Tibial nerve (tissue), 3 donors: ENCODE measurements at regions not wholly inside any gene's neighbourhood (a gene's known extent, or its start where the extent isn't known, plus 50 kb on each side); places are given as distances from the start of the nearest gene placed in this dataset.

Experiments used
- POLR2A ChIP-seq, 2 donors: fragments of 450-650 bp; IDR thresholded peaks; one replicate each; pipeline ENCODE4 v1.6.1; 2017; ENCODE audit warnings: antibody characterized with exemption in 2 of 2, mild to moderate bottlenecking in 2 of 2, moderate library complexity in 2 of 2
- TF ChIP-seq, protein P1 (sequence below), 5 experiments: fragments of 200-600 bp in 3 of 5; fragments of 450-650 bp in 2 of 5; sonication (generic) in 3 of 5; IDR thresholded peaks; one replicate each; pipeline ENCODE4 v1.5.1; 2016 to 2019; ENCODE audit warnings: antibody characterized with exemption in 5 of 5, mild to moderate bottlenecking in 3 of 5, moderate library complexity in 2 of 5

DNA sequence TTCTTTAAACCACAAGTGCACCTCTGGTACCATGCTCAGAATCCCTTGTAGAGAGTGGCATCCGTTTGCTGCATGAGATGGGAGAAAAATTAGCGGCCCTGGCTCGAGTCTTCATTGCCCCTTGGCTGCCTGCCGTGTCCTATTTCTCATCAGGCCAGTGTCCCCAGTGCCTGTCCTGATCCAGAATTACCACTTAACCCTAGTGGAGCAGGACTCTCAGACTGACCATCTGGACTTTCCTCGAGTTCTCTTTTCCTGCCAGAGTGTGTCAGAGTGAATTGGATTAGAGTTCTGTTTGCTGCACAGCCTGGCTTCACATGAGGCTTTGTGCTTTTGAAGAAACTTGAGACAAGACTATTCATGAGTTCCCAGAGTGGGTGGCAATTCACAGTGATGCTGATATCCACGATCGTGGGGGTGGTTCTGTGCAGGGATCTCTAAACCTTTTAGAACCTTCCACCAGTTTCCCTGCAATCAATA, 92.6 kb downstream of the C9orf152 start:
- TF ChIP-seq POLR2A (IDR thresholded peaks at IDR 0.05): no peak
- TF ChIP-seq, protein P1, sequence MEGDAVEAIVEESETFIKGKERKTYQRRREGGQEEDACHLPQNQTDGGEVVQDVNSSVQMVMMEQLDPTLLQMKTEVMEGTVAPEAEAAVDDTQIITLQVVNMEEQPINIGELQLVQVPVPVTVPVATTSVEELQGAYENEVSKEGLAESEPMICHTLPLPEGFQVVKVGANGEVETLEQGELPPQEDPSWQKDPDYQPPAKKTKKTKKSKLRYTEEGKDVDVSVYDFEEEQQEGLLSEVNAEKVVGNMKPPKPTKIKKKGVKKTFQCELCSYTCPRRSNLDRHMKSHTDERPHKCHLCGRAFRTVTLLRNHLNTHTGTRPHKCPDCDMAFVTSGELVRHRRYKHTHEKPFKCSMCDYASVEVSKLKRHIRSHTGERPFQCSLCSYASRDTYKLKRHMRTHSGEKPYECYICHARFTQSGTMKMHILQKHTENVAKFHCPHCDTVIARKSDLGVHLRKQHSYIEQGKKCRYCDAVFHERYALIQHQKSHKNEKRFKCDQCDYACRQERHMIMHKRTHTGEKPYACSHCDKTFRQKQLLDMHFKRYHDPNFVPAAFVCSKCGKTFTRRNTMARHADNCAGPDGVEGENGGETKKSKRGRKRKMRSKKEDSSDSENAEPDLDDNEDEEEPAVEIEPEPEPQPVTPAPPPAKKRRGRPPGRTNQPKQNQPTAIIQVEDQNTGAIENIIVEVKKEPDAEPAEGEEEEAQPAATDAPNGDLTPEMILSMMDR (IDR thresholded peaks at IDR 0.05): no peak
